Sigmoid colon (tissue), 6 donors: ENCODE measurements at regions not wholly inside any gene's neighbourhood (a gene's known extent, or its start where the extent isn't known, plus 50 kb on each side); places are given as distances from the start of the nearest gene placed in this dataset.

Experiments
- DNase-seq: peaks from one replicate; pipeline ENCODE4 v3.0.0-alpha.2; 2019
- H3K27ac ChIP-seq, 4 donors: fragments of 200-600 bp; sonication (generic); one replicate each; pipeline ENCODE4 v1.5.1; 2016 to 2019; ENCODE audit warnings: mild to moderate bottlenecking in 1 of 4
- H3K27me3 ChIP-seq, 3 donors: fragments of 200-600 bp; sonication (generic); one replicate each; pipeline ENCODE4 v1.5.1; 2019; ENCODE audit warnings: mild to moderate bottlenecking in 1 of 3
- H3K36me3 ChIP-seq, 4 donors: fragments of 200-600 bp; sonication (generic); one replicate each; pipeline ENCODE4 v1.5.1; 2016 to 2019
- H3K4me1 ChIP-seq, 4 donors: fragments of 200-600 bp; sonication (generic); one replicate each; pipeline ENCODE4 v1.5.1; 2017 to 2019
- H3K4me3 ChIP-seq, 4 donors: fragments of 200-600 bp; sonication (generic); one replicate each; pipeline ENCODE4 v1.5.1; 2017 to 2019; ENCODE audit warnings: mild to moderate bottlenecking in 2 of 4, moderate library complexity in 1 of 4
- H3K9me3 ChIP-seq, 4 donors: fragments of 200-600 bp in 3 of 4; sonication (generic) in 3 of 4; one replicate each; pipeline versions ENCODE4 v1.5.1 to v1.6.1; 2013 to 2019
- CTCF ChIP-seq, 4 experiments: fragments of 450-650 bp in 3 of 4; fragments of 200-600 bp in 1 of 4; IDR thresholded peaks; one replicate each; pipeline ENCODE4 v1.5.1; 2016 to 2019; ENCODE audit warnings: antibody characterized with exemption in 4 of 4, mild to moderate bottlenecking in 3 of 4, moderate library complexity in 2 of 4
- EP300 ChIP-seq, 4 donors: sonication (generic); formaldehyde crosslinking; IDR thresholded peaks; one replicate each; pipeline ENCODE4 v1.6.1; 2017; ENCODE audit warnings: antibody characterized with exemption in 4 of 4
- POLR2A ChIP-seq, 2 donors: fragments of 450-650 bp; IDR thresholded peaks; one replicate each; pipeline ENCODE4 v1.6.1; 2016; ENCODE audit warnings: antibody characterized with exemption in 2 of 2, mild to moderate bottlenecking in 2 of 2, moderate library complexity in 2 of 2
- POLR2AphosphoS5 ChIP-seq, 4 donors: sonication (generic); formaldehyde crosslinking; IDR thresholded peaks; one replicate each; pipeline ENCODE4 v1.6.1; 2017; ENCODE audit warnings: antibody characterized with exemption in 4 of 4
- WGBS, 2 donors: extraction: QIAGEN DNeasy Blood & Tissue Kit; methylation state at CpG; one replicate each; pipeline ENCODE4 v1.1.7; 2013; 5-methylcytosine and 5-hydroxymethylcytosine counted together
- intact Hi-C: fragments of 100-400 bp; cut with DNase I; formaldehyde crosslinking; loops from one replicate; pipeline ENCODE4 v1.15.1; 2023
- donor health status: healthy with polysubstance abuse.
- donor health status: healthy.

DNA sequence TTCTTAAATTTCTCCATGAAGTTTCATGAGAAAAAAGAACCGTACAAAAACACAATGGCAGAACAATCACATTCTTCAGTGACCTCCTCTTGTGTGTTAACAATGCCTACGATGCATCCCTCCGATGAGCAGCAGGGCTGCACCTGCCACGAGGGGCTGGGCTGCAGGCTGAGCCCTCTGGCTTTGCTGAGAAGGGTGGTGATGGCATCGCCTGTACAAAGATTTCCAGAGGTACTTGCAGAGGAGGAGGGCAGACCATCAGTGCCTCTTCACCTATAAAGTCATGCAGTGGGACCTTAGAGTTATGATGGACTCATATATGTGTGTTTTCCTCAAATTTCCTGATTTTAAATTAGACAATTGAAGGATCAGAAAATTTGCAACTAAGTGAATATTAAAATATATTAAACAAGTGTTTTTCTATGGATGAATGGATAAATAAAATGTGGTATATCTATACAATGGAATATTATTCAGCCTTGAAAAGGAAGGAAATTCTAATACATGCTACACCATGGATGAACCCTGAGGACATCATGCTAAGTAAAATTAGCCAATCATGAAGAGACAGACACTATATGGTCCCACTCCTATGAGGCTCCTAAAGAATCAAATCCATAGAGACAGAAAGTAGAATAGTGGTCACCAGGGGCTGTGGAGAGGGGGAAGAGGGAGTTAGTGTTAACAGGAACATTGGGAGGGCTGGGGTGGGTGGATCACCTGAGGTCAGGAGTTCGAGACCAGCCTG is 489.3 kb downstream of the SIPA1L2 start:
- H3K27ac ChIP-seq, result no peak overlapping the region
- WGBS, 2 donors, result 69 to 78% methylated on average over 6 of the region's 6 CpGs
- H3K27me3 ChIP-seq, result no peaks in the 10 kb centered on the region
- peaks cover 0 to 19% (median 13%) of the 10 kb centered on the region in 4 donors for H3K4me1 ChIP-seq
- no peak overlapping the region for H3K4me3 ChIP-seq
- intact Hi-C loops, result loop anchor here (10.0 kb wide), 1 partner anchor 126 kb away; no protein-coding TSS in a partner anchor
- H3K36me3 ChIP-seq, result no peaks in the 10 kb centered on the region
- no peak for DNase-seq
- TF ChIP-seq POLR2AphosphoS5 (IDR thresholded peaks at IDR 0.05), result no peak
- no peak for TF ChIP-seq CTCF (IDR thresholded peaks at IDR 0.05)
- no peaks in the 10 kb centered on the region for H3K9me3 ChIP-seq

- Histone ChIP-seq H3K9me3 (no peaks in the 10 kb centered on the region), H3K27ac (no peak overlapping the region), H3K4me1 (peaks cover 0 to 19% (median 13%) of the 10 kb centered on the region in 4 donors), H3K4me3 (no peak overlapping the region), H3K36me3 (no peaks in the 10 kb centered on the region), H3K27me3 (no peaks in the 10 kb centered on the region)
- TF ChIP-seq POLR2AphosphoS5 (IDR thresholded peaks at IDR 0.05) (no peak), CTCF (IDR thresholded peaks at IDR 0.05) (no peak), POLR2A (IDR thresholded peaks at IDR 0.05) (no peak), EP300 (IDR thresholded peaks at IDR 0.05) (no peak)
- WGBS, 2 donors, result 95 to 97% methylated on average over 6 of the region's 6 CpGs
- DNase-seq, result no peak
- intact Hi-C loops, result no loop called here
These were observed 490.5 kb downstream of the SIPA1L2 start for GRCh38 chr1:232139444-232139843.

DNA sequence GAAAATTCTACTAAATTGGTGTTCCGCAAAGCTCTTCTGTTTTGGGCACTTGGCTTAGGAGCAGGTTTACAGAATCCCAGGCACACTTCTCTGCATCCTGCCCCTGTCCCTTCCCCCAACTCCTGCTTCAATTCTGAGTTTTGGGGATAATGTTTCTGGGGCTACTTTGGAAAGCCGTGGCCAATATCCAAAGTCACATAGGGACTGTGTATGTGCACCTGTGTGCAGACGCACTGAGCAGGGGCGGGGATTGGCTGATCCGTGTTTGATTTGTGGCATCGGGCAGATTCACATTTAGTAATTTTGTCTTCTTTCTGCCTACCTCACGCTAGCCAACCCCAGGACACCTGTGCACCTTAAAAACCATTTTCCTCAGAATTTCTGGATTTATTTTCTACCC is 491.9 kb downstream of the SIPA1L2 start:
- no peaks in the 10 kb centered on the region for H3K9me3 ChIP-seq
- H3K27me3 ChIP-seq, result no peaks in the 10 kb centered on the region
- H3K4me3 ChIP-seq, result no peak overlapping the region
- DNase-seq, result no peak
- H3K4me1 ChIP-seq, result peaks cover 0 to 11% (median 5%) of the 10 kb centered on the region in 4 donors
- H3K27ac ChIP-seq, result no peak overlapping the region
- intact Hi-C loops, result no loop called here
- no peak for TF ChIP-seq EP300 (IDR thresholded peaks at IDR 0.05)
- TF ChIP-seq POLR2AphosphoS5 (IDR thresholded peaks at IDR 0.05), result no peak
- no peaks in the 10 kb centered on the region for H3K36me3 ChIP-seq
- 83 to 87% methylated on average over 7 of the region's 7 CpGs for WGBS, 2 donors

GRCh38 chr1:232137066-232137465 is 492.9 kb downstream of the SIPA1L2 start:
- Histone ChIP-seq H3K4me3 (no peak overlapping the region), H3K27me3 (no peaks in the 10 kb centered on the region), H3K36me3 (no peaks in the 10 kb centered on the region), H3K9me3 (no peaks in the 10 kb centered on the region), H3K4me1 (peaks cover 0 to under 1% (median 0%) of the 10 kb centered on the region in 4 donors), H3K27ac (no peak overlapping the region)
- WGBS, 2 donors, result 74 to 86% methylated on average over 3 of the region's 3 CpGs
- DNase-seq, result no peak
- no peak for TF ChIP-seq POLR2A (IDR thresholded peaks at IDR 0.05)
- no peak for TF ChIP-seq CTCF (IDR thresholded peaks at IDR 0.05)
- TF ChIP-seq POLR2AphosphoS5 (IDR thresholded peaks at IDR 0.05), result no peak
- no peak for TF ChIP-seq EP300 (IDR thresholded peaks at IDR 0.05)
- intact Hi-C loops, result no loop called here

GRCh38 chr1:232136136-232136535 is 493.8 kb downstream of the SIPA1L2 start:
- TF ChIP-seq CTCF (IDR thresholded peaks at IDR 0.05) (no peak), POLR2A (IDR thresholded peaks at IDR 0.05) (no peak), POLR2AphosphoS5 (IDR thresholded peaks at IDR 0.05) (no peak), EP300 (IDR thresholded peaks at IDR 0.05) (no peak)
- H3K4me1 ChIP-seq, result no peaks in the 10 kb centered on the region
- peaks cover 0 to under 1% (median 0%) of the 10 kb centered on the region in 4 donors for H3K9me3 ChIP-seq
- no peak overlapping the region for H3K4me3 ChIP-seq
- WGBS, 2 donors, result 84 to 89% methylated on average over 4 of the region's 4 CpGs
- H3K27ac ChIP-seq, result no peak overlapping the region
- no peaks in the 10 kb centered on the region for H3K36me3 ChIP-seq
- DNase-seq, result no peak
- intact Hi-C loops, result no loop called here
- H3K27me3 ChIP-seq, result no peaks in the 10 kb centered on the region
